H9 (cell line): ENCODE measurements at regions not wholly inside any gene's neighbourhood (a gene's known extent, or its start where the extent isn't known, plus 50 kb on each side); places are given as distances from the start of the nearest gene placed in this dataset.

Experiments
- DNase-seq: peaks from one replicate; pipeline ENCODE4 v3.0.0-alpha.2; 2017
- H2AFZ ChIP-seq: one replicate; pipeline ENCODE4 v1.6.1; 2013; ENCODE audit warnings: mild to moderate bottlenecking, low read length, control low read depth, moderate library complexity
- H2AK5ac ChIP-seq: 2 replicates; pipeline ENCODE4 v1.6.1; 2013; ENCODE audit warnings: low read length, control low read depth, mixed read lengths; ENCODE audit not compliant: insufficient read length
- H2BK120ac ChIP-seq: one replicate; pipeline ENCODE4 v1.6.1; 2013; ENCODE audit warnings: low read depth, mild to moderate bottlenecking, low read length, control low read depth, inconsistent platforms; ENCODE audit not compliant: poor library complexity, severe bottlenecking
- H2BK12ac ChIP-seq: 2 replicates; pipeline ENCODE4 v1.6.1; 2013; ENCODE audit warnings: low read length, control low read depth, mixed read lengths, low read depth; ENCODE audit not compliant: insufficient read length
- H2BK15ac ChIP-seq: 2 replicates; pipeline ENCODE4 v1.6.1; 2013; ENCODE audit warnings: low read depth, low read length, control low read depth
- H2BK20ac ChIP-seq: one replicate; pipeline ENCODE4 v1.6.1; 2013; ENCODE audit warnings: low read depth, mild to moderate bottlenecking, low read length, control low read depth, inconsistent platforms; ENCODE audit not compliant: poor library complexity, severe bottlenecking
- H2BK5ac ChIP-seq: 2 replicates; pipeline ENCODE4 v1.6.1; 2013; ENCODE audit warnings: low read length, control low read depth, mixed read lengths; ENCODE audit not compliant: insufficient read length
- H3K14ac ChIP-seq: 2 replicates; pipeline ENCODE4 v1.6.1; 2013; ENCODE audit warnings: low read length, control low read depth; ENCODE audit not compliant: insufficient read depth
- H3K18ac ChIP-seq: 2 replicates; pipeline ENCODE4 v1.6.1; 2013; ENCODE audit warnings: low read depth, mild to moderate bottlenecking, mixed read lengths, low read length, control low read depth; ENCODE audit not compliant: insufficient read length
- H3K23ac ChIP-seq: 2 replicates; pipeline ENCODE4 v1.6.1; 2013; ENCODE audit warnings: low read length, control low read depth, mixed read lengths, low read depth; ENCODE audit not compliant: insufficient read length
- H3K23me2 ChIP-seq: 2 replicates; pipeline ENCODE4 v1.6.1; 2013; ENCODE audit warnings: low read depth, mild to moderate bottlenecking, mixed read lengths, low read length, control low read depth; ENCODE audit not compliant: insufficient read length, poor library complexity, severe bottlenecking
- H3K27ac ChIP-seq: 2 replicates; pipeline ENCODE4 v1.5.1; 2013; ENCODE audit warnings: low read length, control low read depth, mixed read lengths, low read depth; ENCODE audit not compliant: insufficient read length
- H3K27me3 ChIP-seq: 2 replicates; pipeline ENCODE4 v1.6.1; 2013; ENCODE audit warnings: low read length, control low read depth, inconsistent platforms; ENCODE audit not compliant: insufficient read depth
- H3K4ac ChIP-seq: 2 replicates; pipeline ENCODE4 v1.6.1; 2013; ENCODE audit warnings: low read depth, mild to moderate bottlenecking, control low read depth, inconsistent platforms, low read length, moderate library complexity
- H3K4me1 ChIP-seq: 2 replicates; pipeline ENCODE4 v1.6.1; 2013; ENCODE audit warnings: low read length, control low read depth, inconsistent platforms; ENCODE audit not compliant: insufficient read depth
- H3K4me2 ChIP-seq: 2 replicates; pipeline ENCODE4 v1.6.1; 2013; ENCODE audit warnings: low read length, control low read depth, mixed read lengths; ENCODE audit not compliant: insufficient read length, insufficient read depth
- H3K56ac ChIP-seq: 2 replicates; pipeline ENCODE4 v1.6.1; 2013; ENCODE audit warnings: low read depth, mild to moderate bottlenecking, mixed read lengths, low read length, control low read depth; ENCODE audit not compliant: insufficient read length
- H3K79me1 ChIP-seq: 2 replicates; pipeline ENCODE4 v1.6.1; 2013; ENCODE audit warnings: low read depth, mild to moderate bottlenecking, moderate library complexity, low read length, control low read depth, inconsistent platforms; ENCODE audit not compliant: insufficient read depth, poor library complexity, severe bottlenecking
- H3K79me2 ChIP-seq: 2 replicates; pipeline ENCODE4 v1.6.1; 2013; ENCODE audit warnings: low read length, control low read depth, inconsistent platforms; ENCODE audit not compliant: insufficient read depth
- H3K9ac ChIP-seq: 2 replicates; pipeline ENCODE4 v1.6.1; 2013; ENCODE audit warnings: low read length, control low read depth, mixed read lengths; ENCODE audit not compliant: insufficient read length; ENCODE audit errors: extremely low read depth
- H3K9me3 ChIP-seq: one replicate; pipeline ENCODE4 v1.6.1; 2013; ENCODE audit warnings: low read depth, low read length, inconsistent platforms; ENCODE audit not compliant: control insufficient read depth
- H3T11ph ChIP-seq: one replicate; pipeline ENCODE4 v1.6.1; 2013; ENCODE audit warnings: mild to moderate bottlenecking, low read length, control low read depth, inconsistent platforms
- H4K20me1 ChIP-seq: one replicate; pipeline ENCODE4 v1.6.1; 2013; ENCODE audit not compliant: control insufficient read depth, insufficient read length, insufficient read depth
- H4K5ac ChIP-seq: 2 replicates; pipeline ENCODE4 v1.6.1; 2013; ENCODE audit warnings: low read depth, mild to moderate bottlenecking, mixed read lengths, low read length, control low read depth; ENCODE audit not compliant: insufficient read length
- H4K8ac ChIP-seq: replicated peaks from 2 replicates; pipeline ENCODE4 v1.6.1; 2013; ENCODE audit warnings: low read length, control low read depth, mixed read lengths, low read depth; ENCODE audit not compliant: insufficient read length
- H4K91ac ChIP-seq: 2 replicates; pipeline ENCODE4 v1.6.1; 2013; ENCODE audit warnings: low read depth, mild to moderate bottlenecking, moderate library complexity, mixed read lengths, low read length, control low read depth; ENCODE audit not compliant: insufficient read length
- H3K27ac Mint-ChIP-seq, 3 experiments: 2 replicates in 2 of 3; 3 replicates in 1 of 3; pipeline ENCODE4 v1.8.0; 2020 to 2021; ENCODE audit warnings: mixed read lengths in 3 of 3, mild to moderate bottlenecking in 1 of 3, moderate library complexity in 1 of 3
- H3K27me3 Mint-ChIP-seq: 2 replicates; pipeline ENCODE4 v1.8.0; 2021; ENCODE audit warnings: low read depth, mild to moderate bottlenecking, moderate library complexity, mixed read lengths
- H3K36me3 Mint-ChIP-seq, 3 experiments: 2 replicates in 2 of 3; 3 replicates in 1 of 3; pipeline ENCODE4 v1.8.0; 2020 to 2021; ENCODE audit warnings: low read depth in 3 of 3, mixed read lengths in 3 of 3; ENCODE audit not compliant: insufficient read depth in 1 of 3
- H3K4me1 Mint-ChIP-seq, 2 experiments: 2 replicates each; pipeline ENCODE4 v1.8.0; 2020; ENCODE audit warnings: mixed read lengths in 2 of 2
- H3K4me3 Mint-ChIP-seq, 2 experiments: 2 replicates in 1 of 2; 3 replicates in 1 of 2; pipeline ENCODE4 v1.8.0; 2020 to 2021; ENCODE audit warnings: mild to moderate bottlenecking in 2 of 2, mixed read lengths in 2 of 2, moderate library complexity in 1 of 2
- H3K9me3 Mint-ChIP-seq, 2 experiments: 2 replicates in 1 of 2; 3 replicates in 1 of 2; pipeline ENCODE4 v1.8.0; 2020; ENCODE audit warnings: mild to moderate bottlenecking in 2 of 2, mixed read lengths in 2 of 2, moderate library complexity in 1 of 2
- CTCF ChIP-seq: fragments of 200-600 bp; sonication (generic); conservative IDR thresholded peaks from 3 replicates; pipeline ENCODE4 v1.8.0; 2021; ENCODE audit warnings: antibody characterized with exemption, mild to moderate bottlenecking
- WGBS: extraction: QIAGEN DNeasy Blood & Tissue Kit; methylation state at CpG from one replicate; pipeline ENCODE4 v1.1.7; 2013; ENCODE audit warnings: missing lambda C conversion rate, low lambda C conversion rate, mixed read lengths; ENCODE audit not compliant: insufficient read length; ENCODE audit errors: extremely low coverage; 5-methylcytosine and 5-hydroxymethylcytosine counted together

GRCh38 chr14:95402176-95402575 is 82.5 kb upstream of the CLMN start:
- Histone ChIP-seq H4K8ac (no peak overlapping the region), H3K27me3 (no peaks in the 10 kb centered on the region), H3K18ac (no peak overlapping the region), H2BK5ac (no peak overlapping the region), H3K4me2 (no peak overlapping the region), H2BK20ac (no peak overlapping the region), H4K5ac (no peak overlapping the region), H4K91ac (no peak overlapping the region), H3K23me2 (no peaks in the 10 kb centered on the region), H3K9ac (no peak overlapping the region), H2AFZ (no peak overlapping the region), H3K23ac (no peak overlapping the region), H3K27ac (no peak overlapping the region), H2AK5ac (no peak overlapping the region), H3K4me1 (no peaks in the 10 kb centered on the region), H3K9me3 (no peaks in the 10 kb centered on the region), H2BK12ac (no peak overlapping the region), H4K20me1 (peaks cover 3% of the 10 kb centered on the region), H3K79me2 (no peaks in the 10 kb centered on the region), H3K79me1 (no peaks in the 10 kb centered on the region), H3K4ac (no peak overlapping the region), H3K56ac (no peak overlapping the region), H2BK120ac (no peak overlapping the region), H2BK15ac (no peak overlapping the region), H3T11ph (no peak overlapping the region), H3K14ac (no peak overlapping the region)
- no peak overlapping the region for H3K4me3 Mint-ChIP-seq
- no peak overlapping the region for H3K27ac Mint-ChIP-seq
- H3K4me1 Mint-ChIP-seq, result no peaks in the 10 kb centered on the region
- TF ChIP-seq CTCF, result no peak
- no peaks in the 10 kb centered on the region for H3K9me3 Mint-ChIP-seq
- no peak for DNase-seq
- no CpG with 5 or more reads among the region's 2 CpGs for WGBS
- H3K27me3 Mint-ChIP-seq, result peaks cover 2% of the 10 kb centered on the region; the same call in 1 of the 2 replicates
- no peaks in the 10 kb centered on the region for H3K36me3 Mint-ChIP-seq
